OCI-LY1 (cell line): ENCODE measurements at regions not wholly inside any gene's neighbourhood (a gene's known extent, or its start where the extent isn't known, plus 50 kb on each side); places are given as distances from the start of the nearest gene placed in this dataset.

Experiments used
- H2AFZ ChIP-seq: fragments of 200-600 bp; sonication (generic), shearing (Covaris generic); 2 replicates; pipeline ENCODE4 v1.6.0; 2014; ENCODE audit warnings: antibody characterized with exemption, mild to moderate bottlenecking, low read length
- H3F3A ChIP-seq: fragments of 200-600 bp; sonication (generic), shearing (Covaris generic); 2 replicates; pipeline ENCODE4 v1.6.0; 2014; ENCODE audit warnings: mild to moderate bottlenecking, antibody characterized with exemption, low read length, moderate library complexity; ENCODE audit not compliant: insufficient read depth
- H3K27ac ChIP-seq: fragments of 200-600 bp; sonication (generic); 2 replicates; pipeline ENCODE4 v1.5.1; 2014; ENCODE audit warnings: low read length, mixed run types, mild to moderate bottlenecking, low read depth; ENCODE audit not compliant: poor library complexity, severe bottlenecking
- H3K27me3 ChIP-seq: fragments of 200-600 bp; sonication (generic); 2 replicates; pipeline ENCODE4 v1.6.0; 2014; ENCODE audit warnings: antibody characterized with exemption, mild to moderate bottlenecking, low read length, moderate library complexity; ENCODE audit not compliant: insufficient read depth
- H3K36me3 ChIP-seq: fragments of 200-600 bp; sonication (generic); 2 replicates; pipeline ENCODE4 v1.6.1; 2014; ENCODE audit warnings: mild to moderate bottlenecking, antibody characterized with exemption, low read length, moderate library complexity, mixed read lengths; ENCODE audit not compliant: insufficient read depth
- H3K4me1 ChIP-seq: fragments of 200-600 bp; sonication (generic); 2 replicates; pipeline ENCODE4 v1.5.1; 2014; ENCODE audit warnings: mild to moderate bottlenecking, low read length, moderate library complexity; ENCODE audit not compliant: insufficient read depth, severe bottlenecking
- H3K4me2 ChIP-seq: fragments of 200-600 bp; sonication (generic), shearing (Covaris generic); 2 replicates; pipeline ENCODE4 v1.6.1; 2014; ENCODE audit warnings: low read length
- H3K4me3 ChIP-seq: fragments of 200-600 bp; sonication (generic); 2 replicates; pipeline ENCODE4 v1.5.1; 2014; ENCODE audit warnings: low read length, low read depth, mild to moderate bottlenecking, mixed read lengths; ENCODE audit not compliant: poor library complexity, severe bottlenecking
- H3K79me2 ChIP-seq: fragments of 200-600 bp; shearing (Covaris generic); 2 replicates; pipeline ENCODE4 v1.6.1; 2016; ENCODE audit warnings: mixed run types, low read length, mixed read lengths; ENCODE audit not compliant: insufficient read depth
- H3K9ac ChIP-seq: fragments of 200-600 bp; sonication (generic), shearing (Covaris generic); 2 replicates; pipeline ENCODE4 v1.6.1; 2014; ENCODE audit warnings: mild to moderate bottlenecking, low read length, mixed read lengths
- H3K9me2 ChIP-seq: fragments of 200-600 bp; sonication (generic), shearing (Covaris generic); 2 replicates; pipeline ENCODE4 v1.6.1; 2014; ENCODE audit warnings: low read depth, mild to moderate bottlenecking, low read length, mixed read lengths
- H3K9me3 ChIP-seq: fragments of 200-600 bp; shearing (Covaris generic); 2 replicates; pipeline ENCODE4 v1.6.1; 2014; ENCODE audit warnings: low read length, mixed read lengths
- H4K20me1 ChIP-seq: fragments of 200-600 bp; sonication (generic), shearing (Covaris generic); 2 replicates; pipeline ENCODE4 v1.6.0; 2016; ENCODE audit warnings: mild to moderate bottlenecking, low read length; ENCODE audit not compliant: insufficient read depth
- EZH2 ChIP-seq: fragments of 200-600 bp; sonication (generic), shearing (Covaris generic); IDR thresholded peaks from 2 replicates; pipeline ENCODE4 v1.8.0; 2017; ENCODE audit warnings: borderline replicate concordance, mixed run types, mild to moderate bottlenecking, antibody characterized with exemption, low read length, moderate library complexity, mixed read lengths
- TF ChIP-seq, protein P1 (sequence below): fragments of 200-600 bp; sonication (generic), shearing (Covaris generic); IDR thresholded peaks from 2 replicates; pipeline ENCODE4 v1.5.1; 2017; ENCODE audit warnings: mild to moderate bottlenecking, antibody characterized with exemption, low read length, moderate library complexity, mixed read lengths

- Histone ChIP-seq H3K27me3 (no peaks in the 10 kb centered on the region), H3K9me2 (no peaks in the 10 kb centered on the region), H3K27ac (no peak overlapping the region), H3K9me3 (no peaks in the 10 kb centered on the region), H3K4me2 (no peak overlapping the region), H3K4me1 (no peaks in the 10 kb centered on the region), H3K9ac (no peak overlapping the region), H3K79me2 (no peaks in the 10 kb centered on the region), H3F3A (no peaks in the 10 kb centered on the region), H4K20me1 (no peaks in the 10 kb centered on the region), H3K4me3 (no peak overlapping the region), H2AFZ (no peak overlapping the region), H3K36me3 (no peaks in the 10 kb centered on the region)
- TF ChIP-seq, protein P1, sequence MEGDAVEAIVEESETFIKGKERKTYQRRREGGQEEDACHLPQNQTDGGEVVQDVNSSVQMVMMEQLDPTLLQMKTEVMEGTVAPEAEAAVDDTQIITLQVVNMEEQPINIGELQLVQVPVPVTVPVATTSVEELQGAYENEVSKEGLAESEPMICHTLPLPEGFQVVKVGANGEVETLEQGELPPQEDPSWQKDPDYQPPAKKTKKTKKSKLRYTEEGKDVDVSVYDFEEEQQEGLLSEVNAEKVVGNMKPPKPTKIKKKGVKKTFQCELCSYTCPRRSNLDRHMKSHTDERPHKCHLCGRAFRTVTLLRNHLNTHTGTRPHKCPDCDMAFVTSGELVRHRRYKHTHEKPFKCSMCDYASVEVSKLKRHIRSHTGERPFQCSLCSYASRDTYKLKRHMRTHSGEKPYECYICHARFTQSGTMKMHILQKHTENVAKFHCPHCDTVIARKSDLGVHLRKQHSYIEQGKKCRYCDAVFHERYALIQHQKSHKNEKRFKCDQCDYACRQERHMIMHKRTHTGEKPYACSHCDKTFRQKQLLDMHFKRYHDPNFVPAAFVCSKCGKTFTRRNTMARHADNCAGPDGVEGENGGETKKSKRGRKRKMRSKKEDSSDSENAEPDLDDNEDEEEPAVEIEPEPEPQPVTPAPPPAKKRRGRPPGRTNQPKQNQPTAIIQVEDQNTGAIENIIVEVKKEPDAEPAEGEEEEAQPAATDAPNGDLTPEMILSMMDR: no peak
- TF ChIP-seq EZH2: no peak
These were observed 398.6 kb downstream of the ZIC4 start for GRCh38 chr3:147007736-147008245.

GRCh38 chr3:147002721-147003120 is 397.6 kb upstream of the PLSCR5 start:
- no peak overlapping the region for H3K27ac ChIP-seq
- H3K9me2 ChIP-seq: no peaks in the 10 kb centered on the region
- H3F3A ChIP-seq: no peaks in the 10 kb centered on the region
- no peak overlapping the region for H3K4me3 ChIP-seq
- no peaks in the 10 kb centered on the region for H3K36me3 ChIP-seq
- H2AFZ ChIP-seq: no peak overlapping the region
- TF ChIP-seq EZH2: no peak
- TF ChIP-seq, protein P1: no peak
- no peaks in the 10 kb centered on the region for H4K20me1 ChIP-seq
- no peaks in the 10 kb centered on the region for H3K9me3 ChIP-seq
- H3K27me3 ChIP-seq: no peaks in the 10 kb centered on the region
- H3K79me2 ChIP-seq: no peaks in the 10 kb centered on the region
- no peak overlapping the region for H3K4me2 ChIP-seq
- H3K9ac ChIP-seq: no peak overlapping the region
- H3K4me1 ChIP-seq: no peaks in the 10 kb centered on the region

- Histone ChIP-seq H4K20me1 (no peaks in the 10 kb centered on the region), H3K4me2 (no peak overlapping the region), H3K27ac (no peak overlapping the region), H3K36me3 (no peaks in the 10 kb centered on the region), H3F3A (no peaks in the 10 kb centered on the region), H3K9me2 (no peaks in the 10 kb centered on the region), H3K4me3 (no peak overlapping the region), H3K9me3 (no peaks in the 10 kb centered on the region), H3K79me2 (no peaks in the 10 kb centered on the region), H3K27me3 (no peaks in the 10 kb centered on the region), H3K9ac (no peak overlapping the region), H2AFZ (no peak overlapping the region), H3K4me1 (no peaks in the 10 kb centered on the region)
- TF ChIP-seq, protein P1: no peak
- no peak for TF ChIP-seq EZH2
These were observed 395.1 kb upstream of the PLSCR5 start for GRCh38 chr3:147000274-147000673.
